Endothelial cell of hepatic sinusoid (primary cell): ENCODE measurements at regions not wholly inside any gene's neighbourhood (a gene's known extent, or its start where the extent isn't known, plus 50 kb on each side); places are given as distances from the start of the nearest gene placed in this dataset.

Experiments
- in situ Hi-C: cut with HindIII; loops from 2 replicates; pipeline ENCODE4 v1.10.0; 2017; ENCODE audit warnings: low sequenced_read_pairs

- in situ Hi-C loops, result no loop called here
These were observed 243.7 kb upstream of the RGS6 start for GRCh38 chr14:71688576-71688975.

GRCh38 chr14:71690478-71690877 lies 241.8 kb upstream of the RGS6 start:
- in situ Hi-C loops, result no loop called here

- in situ Hi-C loops, result no loop called here
These were observed 239.7 kb upstream of the RGS6 start for GRCh38 chr14:71692496-71692895.

DNA sequence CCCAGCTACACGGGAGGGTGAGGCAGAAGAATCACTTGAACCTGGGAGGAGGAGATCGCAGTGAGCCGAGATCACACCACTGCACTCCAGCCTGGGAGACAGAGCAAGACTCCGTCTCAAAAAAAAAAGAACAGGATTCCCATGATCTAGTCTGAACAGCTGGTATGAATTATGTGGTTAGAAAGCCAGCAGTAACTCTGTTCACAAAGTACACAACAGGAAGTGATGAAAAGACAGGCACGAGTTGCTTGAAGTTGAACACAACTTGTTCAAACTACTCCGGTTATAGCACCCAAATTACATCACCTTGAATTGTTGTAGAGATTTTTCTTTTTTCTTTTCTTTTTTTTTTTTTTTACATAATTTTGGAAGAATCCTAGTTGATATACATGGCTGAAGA lies 238.8 kb upstream of the RGS6 start:
- in situ Hi-C loops, result no loop called here

DNA sequence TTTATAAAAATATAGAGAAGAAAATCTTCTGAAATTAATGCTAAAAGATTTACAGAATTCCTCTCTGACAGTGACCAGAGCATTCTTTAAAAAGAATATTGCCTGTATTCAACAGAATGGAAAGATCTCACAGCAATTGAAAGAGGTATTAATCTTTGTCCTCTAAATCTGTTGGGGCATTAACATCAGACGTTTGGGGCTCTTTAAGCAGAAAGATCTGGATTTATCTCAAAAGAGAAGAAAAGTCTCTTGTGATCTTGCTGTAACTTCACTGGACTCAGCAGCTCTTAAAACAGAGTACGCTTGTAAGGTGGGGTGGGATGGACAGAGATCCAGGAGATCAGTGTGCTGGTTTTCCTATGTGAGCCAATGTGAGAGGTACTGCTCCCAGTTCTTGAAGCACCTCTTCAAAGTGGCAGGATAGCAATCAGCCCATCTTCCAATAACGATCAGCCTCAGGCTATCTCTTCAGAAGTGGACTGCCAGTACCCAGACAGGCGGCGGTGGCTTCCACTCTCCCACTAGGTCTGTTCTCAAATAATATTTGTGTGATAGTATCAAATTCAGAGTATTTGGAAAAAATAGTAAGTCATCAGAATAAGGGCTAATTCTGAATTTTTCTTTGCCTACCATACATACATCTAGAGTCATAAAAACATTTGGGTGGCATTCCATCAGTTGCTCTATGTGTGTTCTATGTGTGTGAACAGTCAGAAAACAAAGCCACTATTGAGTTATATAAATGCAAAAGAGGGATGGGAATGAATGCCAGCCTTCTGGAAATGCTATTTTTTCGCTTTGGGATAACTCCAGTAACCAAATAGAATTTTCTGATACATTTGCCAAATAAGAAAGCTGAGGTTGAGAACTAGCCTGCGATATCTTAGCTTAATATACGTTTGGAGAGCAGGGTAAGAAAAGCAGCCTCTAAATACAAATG lies 237.4 kb upstream of the RGS6 start:
- in situ Hi-C loops, result no loop called here

DNA sequence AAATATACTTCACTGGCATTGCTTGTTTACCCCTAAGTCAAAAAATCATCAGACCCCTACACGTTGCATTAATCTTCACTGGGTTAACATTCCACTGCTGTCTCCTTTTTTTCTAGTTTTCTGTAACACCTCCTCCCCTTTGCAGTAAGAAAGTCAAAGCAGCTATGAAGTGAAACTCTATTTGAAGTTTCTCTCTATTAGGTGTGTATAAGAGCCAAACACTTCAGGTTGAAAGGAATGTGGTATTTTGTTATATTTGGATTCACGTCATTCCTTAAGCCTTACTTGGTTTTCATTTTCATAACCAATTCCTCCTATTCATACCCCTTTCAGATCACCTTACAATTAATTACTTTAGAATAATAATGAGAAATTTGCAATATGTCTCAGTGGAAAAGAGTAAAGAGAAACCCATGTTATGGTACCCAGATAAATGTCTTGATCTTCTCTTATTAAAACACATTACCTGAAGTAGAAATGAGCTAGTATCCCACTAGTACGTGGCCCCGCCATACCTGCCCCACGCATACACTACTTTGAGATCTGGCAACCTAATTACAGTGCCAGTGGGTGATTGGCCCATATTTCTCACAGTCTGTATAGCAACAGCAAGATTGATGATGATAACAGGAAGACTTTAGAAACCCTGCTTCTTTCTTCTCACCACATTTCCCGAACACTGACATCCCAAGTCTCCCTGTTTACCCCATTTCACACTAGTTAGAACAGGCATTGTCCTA lies 236.4 kb upstream of the RGS6 start:
- in situ Hi-C loops, result no loop called here

DNA sequence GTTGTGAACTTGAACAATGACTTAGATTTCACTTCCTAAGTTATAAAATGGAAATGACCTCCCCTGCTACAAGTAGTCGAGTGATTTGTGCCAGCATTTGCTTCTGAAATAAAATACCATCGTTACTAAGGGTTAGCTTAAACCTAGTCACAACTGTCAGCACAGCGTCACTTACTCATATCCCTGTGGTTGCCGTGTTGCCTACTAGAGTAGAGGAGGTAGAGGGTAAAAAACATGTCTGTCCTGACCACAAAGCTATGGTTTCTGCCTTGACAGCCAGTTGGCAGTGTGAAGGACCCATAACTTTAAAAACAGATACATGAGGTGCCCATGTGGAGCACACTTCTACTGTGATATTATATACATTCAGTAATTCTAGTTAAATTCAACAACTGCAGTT lies 234.2 kb upstream of the RGS6 start:
- in situ Hi-C loops, result no loop called here

GRCh38 chr14:71698673-71699072 lies 233.6 kb upstream of the RGS6 start:
- in situ Hi-C loops, result no loop called here

DNA sequence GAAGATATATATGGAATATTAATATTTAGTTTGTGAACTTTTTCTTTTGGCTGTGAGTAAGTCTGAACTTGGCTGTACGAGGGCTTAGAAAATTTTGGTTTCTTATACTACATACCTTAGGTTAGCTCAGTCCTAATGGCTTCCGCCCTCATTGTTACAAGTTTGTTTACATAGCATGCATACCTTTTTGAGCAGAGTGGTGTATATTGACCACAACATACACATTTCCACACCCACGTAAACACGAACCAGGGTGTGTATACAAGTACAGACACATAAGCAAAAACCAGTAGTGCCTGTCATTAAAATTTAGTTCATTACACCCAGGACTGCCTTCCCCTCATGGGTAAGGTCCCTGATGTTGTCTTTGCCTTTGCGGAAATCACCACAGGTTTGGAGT lies 230.2 kb upstream of the RGS6 start:
- in situ Hi-C loops, result no loop called here

DNA sequence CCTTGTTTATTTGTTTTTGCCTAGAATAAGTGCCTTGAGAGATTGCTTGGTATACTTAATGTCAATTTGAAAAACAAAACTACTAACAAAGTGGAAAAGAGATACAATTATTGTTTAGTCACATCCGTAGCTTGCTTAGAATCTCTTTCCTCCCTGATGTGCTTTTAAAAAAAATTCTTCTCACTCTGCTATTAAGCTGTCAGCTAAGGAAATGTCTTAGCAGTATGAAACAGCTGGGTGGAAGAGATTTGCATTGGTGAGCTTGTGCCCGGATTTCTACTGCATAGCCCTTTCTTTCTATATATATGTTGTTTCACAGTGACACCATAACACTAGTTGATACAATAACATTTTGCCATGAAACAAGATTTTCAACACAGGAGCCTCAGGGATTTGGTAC lies 229.4 kb upstream of the RGS6 start:
- in situ Hi-C loops, result no loop called here

- in situ Hi-C loops, result no loop called here
These were observed 228.8 kb upstream of the RGS6 start for GRCh38 chr14:71703477-71703876.

DNA sequence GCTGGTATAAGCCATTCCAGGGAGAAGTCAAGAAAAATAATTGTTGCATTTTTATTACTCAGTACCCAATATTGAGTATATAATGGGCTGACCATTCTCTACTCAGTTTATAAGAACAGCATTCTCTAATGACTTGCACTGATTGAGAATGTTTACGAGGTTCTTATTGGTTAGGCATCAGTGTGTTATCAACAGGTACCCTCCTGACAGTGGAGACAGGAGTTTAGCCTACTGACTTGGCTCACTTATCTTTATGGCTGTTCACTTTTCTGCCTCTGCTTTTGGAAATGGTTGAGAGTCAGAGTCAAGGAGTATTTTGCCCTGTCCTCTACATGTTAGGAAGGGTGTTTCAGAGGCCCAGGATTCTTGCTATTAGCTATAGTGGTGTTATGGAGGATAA lies 228.0 kb upstream of the RGS6 start:
- in situ Hi-C loops, result no loop called here

- in situ Hi-C loops, result no loop called here
These were observed 226.8 kb upstream of the RGS6 start for GRCh38 chr14:71705460-71705859.

GRCh38 chr14:71709076-71709475 lies 223.2 kb upstream of the RGS6 start:
- in situ Hi-C loops, result no loop called here

GRCh38 chr14:71709987-71710386 lies 222.2 kb upstream of the RGS6 start:
- in situ Hi-C loops, result no loop called here

DNA sequence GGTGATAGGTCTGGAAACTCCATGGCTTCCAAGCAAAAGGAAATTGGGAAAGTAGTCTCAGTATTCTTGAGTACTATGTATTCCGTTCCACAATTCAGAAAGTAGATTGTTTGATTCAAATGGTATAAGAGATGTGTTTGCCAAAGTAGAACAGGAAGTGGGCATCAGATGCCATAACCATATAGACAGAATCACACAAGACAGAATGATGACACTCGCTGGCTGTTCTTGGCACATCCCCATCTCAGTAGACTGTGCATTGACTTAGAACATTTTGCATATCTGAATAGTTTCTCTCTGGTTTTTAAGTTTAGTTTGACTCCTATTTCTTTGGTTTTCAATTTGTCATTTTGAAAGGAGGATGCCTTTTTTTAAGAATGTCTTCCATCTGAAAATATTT lies 221.1 kb upstream of the RGS6 start:
- in situ Hi-C loops, result no loop called here

GRCh38 chr14:71711619-71712018 lies 220.6 kb upstream of the RGS6 start:
- in situ Hi-C loops, result no loop called here

DNA sequence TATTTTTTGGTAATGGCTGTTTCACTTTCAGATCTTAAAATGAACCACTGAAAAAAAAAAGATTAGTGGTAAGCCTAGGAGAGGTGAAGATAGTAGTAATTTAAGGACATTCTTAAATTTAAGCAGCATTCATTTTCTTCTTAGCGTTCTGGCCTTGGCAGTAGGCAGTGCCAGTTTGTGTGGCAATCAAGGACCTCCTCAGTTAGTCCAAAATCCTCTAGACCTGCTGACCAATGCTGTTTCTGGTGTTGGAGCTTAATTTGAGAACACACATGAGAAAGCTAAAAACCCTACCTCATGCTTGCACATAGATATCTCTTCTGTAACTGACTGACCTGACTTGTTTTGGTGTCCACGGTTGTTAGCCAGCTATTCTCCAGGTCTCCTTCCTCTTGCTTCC lies 219.8 kb upstream of the RGS6 start:
- in situ Hi-C loops, result no loop called here

DNA sequence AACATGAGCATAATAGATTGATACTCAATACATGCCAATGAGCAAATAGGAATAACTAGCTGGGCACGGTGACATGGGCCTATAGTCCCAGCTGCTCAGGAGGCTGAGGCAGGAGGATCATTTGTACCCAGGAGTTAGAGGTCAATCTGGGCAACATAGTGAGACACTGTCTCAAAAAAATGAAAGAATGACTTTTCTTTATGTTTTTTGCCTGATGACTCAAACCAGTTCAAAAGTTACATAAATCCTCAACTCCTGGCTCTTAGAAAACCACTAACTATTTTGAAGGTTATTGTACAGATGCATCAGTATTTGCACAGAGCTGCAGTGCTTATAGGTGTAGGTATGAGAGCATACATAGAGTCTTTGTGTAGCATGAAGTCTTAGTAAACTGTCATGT lies 219.2 kb upstream of the RGS6 start:
- in situ Hi-C loops, result no loop called here

- in situ Hi-C loops, result no loop called here
These were observed 218.8 kb upstream of the RGS6 start for GRCh38 chr14:71713451-71713850.

GRCh38 chr14:71714225-71714624 lies 218.0 kb upstream of the RGS6 start:
- in situ Hi-C loops, result no loop called here
